Limb (tissue), 2 donors: ENCODE measurements at regions not wholly inside any gene's neighbourhood (a gene's known extent, or its start where the extent isn't known, plus 50 kb on each side); places are given as distances from the start of the nearest gene placed in this dataset.
"Not testable (repeated sequence)": the region's sequence is repeated elsewhere in the genome, so short reads cannot be mapped to it uniquely, and the experiment has no call there.

Experiments used
- DNase-seq, 2 donors: peaks; one replicate each; pipeline ENCODE4 v3.0.0-alpha.2; 2016; ENCODE audit errors: extremely low spot score in 2 of 2

GRCh38 chr13:61672756-61673155, 257.1 kb upstream of the PCDH20 start:
- DNase-seq = peak in 1 of 2 donors; percentile 33

DNA sequence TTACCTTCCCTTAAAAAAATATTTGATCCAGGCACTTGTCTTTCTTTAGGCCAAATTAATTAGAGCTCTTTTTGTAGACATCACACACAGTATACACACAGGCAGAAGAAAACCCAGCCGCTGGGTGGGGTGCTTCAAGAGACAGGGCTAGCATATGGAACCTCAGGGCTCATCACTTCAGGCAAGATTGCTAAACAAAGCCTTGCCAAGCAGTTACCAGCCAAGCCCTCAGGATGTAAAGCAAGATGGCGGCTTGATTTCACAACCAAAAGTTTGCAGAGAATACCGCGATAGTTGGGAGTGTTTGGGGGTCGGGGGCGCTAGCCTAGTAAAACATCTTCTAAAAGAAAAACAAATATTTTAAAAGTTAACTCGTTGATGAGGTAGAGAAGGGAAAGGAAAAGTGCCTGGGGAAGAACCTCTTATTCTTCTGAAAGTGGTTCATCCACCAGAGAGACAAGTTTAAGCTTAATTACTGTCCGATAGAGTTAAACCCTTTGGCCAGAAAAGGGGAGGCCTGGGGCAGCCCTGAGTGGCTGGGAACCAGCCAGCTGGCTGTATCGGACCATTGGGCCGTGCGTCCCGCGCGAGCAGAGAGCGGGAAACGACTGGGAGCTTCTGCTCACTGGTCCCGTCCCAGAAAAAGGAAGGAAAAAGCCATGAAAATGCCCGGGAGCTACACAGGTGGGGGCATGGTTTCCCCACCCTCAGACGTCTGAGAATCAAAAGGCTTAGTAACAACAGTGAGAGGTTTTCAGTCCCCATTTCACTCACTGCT, 254.9 kb upstream of the PCDH20 start:
- no peak for DNase-seq

GRCh38 chr13:61664801-61665705, 249.4 kb upstream of the PCDH20 start:
- no peak for DNase-seq

DNA sequence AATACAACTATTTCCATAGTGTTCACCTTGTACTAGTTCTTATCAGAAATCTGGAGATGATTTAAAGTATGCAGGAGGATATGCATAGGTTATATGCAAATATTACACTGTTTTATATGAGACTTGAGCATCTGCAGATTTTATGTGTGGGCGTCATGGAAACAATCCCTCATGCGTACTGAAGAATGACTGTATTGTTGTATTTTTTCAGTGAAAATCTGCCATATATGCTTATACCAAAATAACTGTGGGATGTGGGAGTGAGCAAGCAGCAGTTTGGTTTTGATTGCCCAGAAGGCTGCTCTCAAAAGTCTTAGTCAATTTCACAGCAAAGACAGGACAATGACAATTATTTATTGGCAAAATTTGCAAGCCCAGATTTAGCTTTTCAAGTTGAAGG, 238.8 kb upstream of the PCDH20 start:
- peak in 1 of 2 donors; percentile 15 for DNase-seq

DNA sequence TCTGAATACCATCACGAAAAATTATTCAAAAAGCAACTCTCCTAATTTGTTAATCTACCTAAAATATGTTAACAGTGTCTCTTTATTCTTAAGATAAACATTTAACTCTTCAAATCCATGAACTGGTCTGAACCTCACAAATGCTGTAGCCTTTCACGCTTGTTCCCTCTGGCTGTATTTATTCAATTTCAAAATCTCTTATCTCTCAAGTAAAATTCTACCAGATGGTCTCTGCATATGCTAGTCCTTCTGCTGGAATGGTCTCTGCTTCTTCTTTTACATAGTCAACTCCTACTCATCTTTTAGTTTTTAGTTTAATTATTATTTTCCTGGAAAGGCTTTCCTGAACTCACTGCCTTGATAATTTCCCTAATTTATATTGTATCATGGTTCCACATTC, 232.9 kb upstream of the PCDH20 start:
- no peak for DNase-seq

- DNase-seq = no peak
These were observed 196.5 kb upstream of the PCDH20 start for GRCh38 chr13:61612192-61612591.

- no peak for DNase-seq
These were observed 192.5 kb upstream of the PCDH20 start for GRCh38 chr13:61608138-61608537.

DNA sequence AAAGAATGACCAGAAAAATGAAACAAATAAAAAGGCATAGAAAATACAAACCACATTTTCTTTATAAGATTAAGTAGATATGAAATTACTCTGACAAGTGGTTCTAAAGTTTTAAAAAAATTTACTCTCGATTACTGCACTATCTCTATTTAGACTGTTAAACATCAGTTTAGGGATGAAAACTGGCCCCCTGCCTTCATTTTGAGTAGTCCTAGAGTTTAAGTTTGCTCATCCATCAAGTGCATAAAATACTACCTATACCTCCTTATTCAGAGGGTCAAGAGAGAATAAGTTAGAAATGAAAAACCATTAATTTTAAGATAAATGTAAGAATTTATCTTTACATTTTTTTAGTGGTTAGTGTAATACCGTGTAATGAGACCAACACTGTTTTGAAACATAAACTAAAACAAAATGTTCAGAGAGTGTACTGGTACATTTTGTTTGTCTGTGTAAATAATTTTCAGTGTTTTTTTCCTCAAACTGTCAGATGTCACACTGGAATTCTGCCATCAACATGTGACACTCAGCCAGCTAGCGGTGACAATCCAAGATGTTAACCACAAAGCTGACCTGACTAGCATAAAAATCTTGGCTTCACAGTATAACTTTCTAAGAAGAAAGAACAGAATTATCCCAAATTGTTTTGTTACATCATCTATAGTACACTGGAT, 184.8 kb upstream of the PCDH20 start:
- no peak for DNase-seq

DNA sequence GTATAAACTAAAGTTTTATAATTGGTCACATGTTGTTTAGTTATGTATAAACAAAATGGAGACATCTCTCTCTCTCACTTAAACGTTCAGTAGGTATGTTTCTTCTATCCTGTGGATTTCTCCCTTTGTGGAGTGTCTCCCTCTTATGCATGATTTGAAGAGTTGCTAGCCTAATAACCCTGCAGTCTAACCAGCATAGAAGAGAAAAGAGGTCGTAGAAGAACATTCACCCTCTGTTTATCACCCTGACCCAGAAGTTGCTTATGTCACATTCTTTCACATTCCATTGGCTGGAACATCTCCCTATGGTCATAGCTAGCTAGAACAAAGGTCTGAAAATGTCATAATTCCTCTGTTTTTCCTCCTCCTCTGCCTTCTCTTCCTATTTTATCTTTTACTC, 176.8 kb upstream of the PCDH20 start:
- no peak for DNase-seq

DNA sequence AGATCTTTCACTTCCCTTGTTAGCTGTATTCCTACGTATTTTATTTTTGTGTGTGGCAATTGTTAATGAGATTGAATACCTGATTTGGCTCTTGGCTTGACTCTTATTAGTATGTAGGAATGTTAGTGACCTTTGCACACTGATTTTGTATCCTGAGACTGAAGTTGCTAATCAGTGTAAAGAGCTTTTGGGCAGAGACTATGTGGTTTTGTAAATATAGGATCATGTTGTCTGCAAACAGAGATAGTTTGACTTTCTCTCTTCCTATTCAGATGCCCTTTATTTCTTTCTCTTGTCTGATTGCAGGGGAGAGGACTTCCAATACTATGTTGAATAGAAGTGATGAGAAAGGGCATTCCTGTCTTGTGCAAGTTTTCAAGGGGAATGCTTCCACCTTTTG, 160.3 kb upstream of the PCDH20 start:
- no peak for DNase-seq

DNA sequence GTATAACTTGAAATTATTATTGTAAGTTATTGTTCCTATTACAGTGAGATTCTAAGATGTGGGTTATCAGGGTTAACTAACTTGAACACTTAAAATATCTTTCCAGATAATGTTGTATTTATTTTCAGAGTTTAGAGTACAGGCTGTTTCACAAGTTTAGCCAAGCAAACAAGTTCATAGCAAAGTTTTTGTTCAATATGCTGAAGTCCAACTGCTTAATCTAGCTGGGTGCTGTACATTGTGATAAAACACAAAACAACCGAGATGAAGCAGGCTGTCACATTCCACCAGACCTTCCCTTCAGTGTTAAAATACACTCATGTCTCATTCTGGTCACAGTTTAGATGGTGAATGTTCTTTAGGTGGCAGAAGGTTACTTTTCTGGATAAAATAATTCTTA, 148.0 kb upstream of the PCDH20 start:
- DNase-seq = no peak

DNA sequence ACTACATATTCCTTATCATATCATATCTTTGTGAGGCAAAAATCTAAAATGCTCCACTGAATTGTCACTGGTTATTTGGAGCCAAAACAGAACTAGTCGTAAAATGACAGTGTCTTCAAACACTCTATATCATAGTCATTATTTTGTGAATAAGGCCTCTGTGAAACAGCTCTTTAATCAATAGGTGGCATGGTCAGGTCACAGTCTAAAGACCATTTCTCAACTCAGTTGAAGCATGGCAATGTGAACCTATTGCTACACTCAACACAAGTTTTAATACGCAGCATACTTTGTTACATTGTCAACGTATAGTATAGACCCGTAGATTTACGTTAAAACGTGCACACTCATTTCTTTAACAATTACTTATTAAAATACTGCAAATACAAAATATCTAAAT, 131.3 kb upstream of the PCDH20 start:
- no peak for DNase-seq

DNA sequence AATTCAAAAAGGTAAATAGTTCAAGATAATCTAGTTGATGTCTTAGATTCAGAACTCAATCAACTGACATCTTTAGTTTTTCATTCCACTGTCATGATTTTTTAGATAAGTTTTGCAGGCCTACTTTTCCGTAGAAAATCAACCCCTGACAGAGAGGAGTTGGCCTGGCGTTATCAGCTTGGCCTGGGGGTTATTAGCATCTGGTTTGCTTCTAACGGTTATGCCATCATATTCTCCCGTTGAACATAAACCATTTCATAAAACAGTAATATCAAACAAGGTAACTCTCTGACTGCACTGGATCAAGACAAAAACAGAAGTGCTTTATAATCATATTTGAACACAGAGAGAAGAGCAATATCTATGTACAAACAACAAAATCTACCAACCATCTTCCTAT, 130.8 kb upstream of the PCDH20 start:
- no peak for DNase-seq

DNA sequence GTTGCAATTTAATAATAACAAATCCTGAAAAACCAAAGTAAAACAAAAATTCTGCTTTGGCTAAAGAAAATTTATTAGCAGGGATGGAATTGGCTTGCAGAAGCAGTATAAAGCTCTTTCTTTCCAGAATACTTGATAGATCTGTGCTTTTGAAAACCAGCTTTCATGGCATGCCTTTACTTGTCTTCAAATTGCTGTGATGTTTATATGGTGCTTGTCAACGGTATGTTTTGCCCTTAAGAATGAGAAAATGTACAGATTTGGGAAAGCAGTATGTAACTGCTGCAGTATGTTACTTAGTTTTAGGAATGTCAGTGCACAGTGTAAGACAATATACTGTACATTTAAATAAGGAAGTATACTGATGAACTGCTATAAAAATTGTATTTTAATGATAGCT, 120.8 kb upstream of the PCDH20 start:
- no peak for DNase-seq

GRCh38 chr13:61531383-61532065, 115.9 kb upstream of the PCDH20 start:
- no peak for DNase-seq

GRCh38 chr13:61519214-61519613, 103.6 kb upstream of the PCDH20 start:
- DNase-seq = not testable (repeated sequence)

GRCh38 chr13:61508936-61509335, 93.3 kb upstream of the PCDH20 start:
- DNase-seq = no peak

DNA sequence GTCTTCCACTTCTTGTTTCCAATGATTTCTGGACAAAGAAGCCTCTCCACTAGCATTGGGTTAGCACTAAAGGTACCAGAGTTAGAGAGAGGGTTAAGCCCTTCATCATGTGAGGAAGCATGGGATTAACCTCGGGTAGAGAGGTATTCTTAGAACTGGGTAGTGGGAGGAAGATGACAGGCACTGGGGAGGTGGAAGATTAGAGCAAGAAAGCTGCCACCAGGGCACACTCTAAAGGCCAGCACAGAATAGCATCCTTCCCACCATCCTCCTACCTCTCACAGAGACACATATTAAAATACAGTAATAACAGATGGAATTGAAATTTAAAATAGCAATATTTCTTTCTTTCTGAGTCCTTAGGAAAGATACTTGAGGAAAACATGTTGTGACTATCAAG, 84.5 kb upstream of the PCDH20 start:
- no peak for DNase-seq

DNA sequence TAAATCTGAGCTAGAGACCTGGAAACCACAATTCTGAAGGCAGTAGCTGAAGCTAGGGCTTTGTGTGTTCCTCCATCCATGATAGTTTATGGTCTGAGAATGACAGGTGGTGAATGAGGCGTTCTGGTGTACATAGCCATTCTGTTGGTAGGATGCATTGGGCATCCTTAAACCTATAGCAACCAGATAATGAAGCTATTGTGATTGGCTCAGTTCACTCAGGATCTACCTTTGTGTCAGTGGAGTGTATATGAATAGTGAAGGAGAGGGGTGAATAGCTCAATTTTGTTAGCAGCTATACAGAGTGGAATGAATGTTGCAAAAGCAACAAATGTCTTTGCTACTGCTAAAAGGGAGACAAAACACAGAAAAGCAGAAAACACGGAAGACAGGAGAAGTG, 80.0 kb upstream of the PCDH20 start:
- no peak for DNase-seq

- DNase-seq = not testable (repeated sequence)
These were observed 77.9 kb upstream of the PCDH20 start for GRCh38 chr13:61493556-61493955.

DNA sequence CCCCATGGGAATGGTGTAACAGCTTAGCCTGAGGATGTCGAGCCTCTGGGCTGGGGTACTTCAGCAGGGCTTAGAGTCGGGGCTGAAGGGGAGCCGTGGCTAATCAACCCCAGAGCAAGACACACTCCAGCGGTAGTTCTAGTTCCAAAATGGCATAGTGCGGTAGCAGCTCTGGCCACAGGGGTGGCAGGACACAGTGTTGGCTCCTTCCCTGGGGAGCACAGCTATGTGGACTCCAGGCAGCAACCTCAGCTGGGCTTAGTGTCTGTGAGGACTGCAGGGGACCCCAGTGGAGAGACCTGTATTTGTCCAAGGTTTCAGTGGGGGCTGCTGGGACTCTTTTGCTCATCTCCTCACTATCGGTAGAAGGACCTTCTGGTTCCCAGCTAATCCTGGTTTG, 70.8 kb upstream of the PCDH20 start:
- DNase-seq = no peak
